Mammary epithelial cell (primary cell): ENCODE measurements at regions not wholly inside any gene's neighbourhood (a gene's known extent, or its start where the extent isn't known, plus 50 kb on each side); places are given as distances from the start of the nearest gene placed in this dataset.

Experiments used
- EZH2 ChIP-seq: IDR thresholded peaks from 2 replicates; pipeline ENCODE4 v1.6.1; 2012; ENCODE audit warnings: low read length, inconsistent platforms, borderline replicate concordance
- TF ChIP-seq, protein P1 (sequence below), 2 donors: IDR thresholded peaks in 1 of 2; conservative IDR thresholded peaks in 1 of 2; 2 replicates each; pipeline ENCODE4 v1.5.1; 2011 to 2012; ENCODE audit warnings: inconsistent platforms in 2 of 2, low read length in 2 of 2, mild to moderate bottlenecking in 2 of 2, control low read depth in 1 of 2, low read depth in 1 of 2; ENCODE audit not compliant: insufficient read depth in 1 of 2; ENCODE audit errors: extremely low read depth in 1 of 2

DNA sequence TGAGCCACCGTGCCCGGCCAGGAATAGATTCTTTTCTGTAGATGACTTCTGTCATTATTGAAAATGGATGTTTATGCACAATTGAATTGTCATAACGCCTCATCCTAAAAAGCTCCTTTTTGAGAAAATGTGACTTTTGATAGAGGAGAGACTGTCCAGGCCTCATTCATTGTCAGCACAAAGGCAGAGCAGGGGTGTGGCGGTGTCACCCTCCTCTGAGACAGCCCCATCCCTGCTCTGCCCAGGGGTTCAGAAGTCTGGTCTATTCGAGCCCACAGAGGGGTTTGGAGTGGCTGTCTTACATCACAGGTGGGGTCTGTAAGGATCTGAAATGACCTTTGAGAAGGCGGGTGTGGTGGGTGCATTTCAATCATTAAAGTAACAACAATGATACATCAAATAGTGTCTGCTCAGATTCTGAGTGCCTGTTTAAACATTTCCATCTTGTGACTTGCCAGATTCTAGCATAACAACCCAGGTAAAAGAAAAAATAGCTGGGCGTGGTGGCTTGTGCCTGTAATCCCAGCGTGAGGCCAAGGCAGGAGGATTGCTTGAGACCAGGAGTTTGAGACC lies 161.0 kb downstream of the SEC14L1 start:
- TF ChIP-seq, protein P1, sequence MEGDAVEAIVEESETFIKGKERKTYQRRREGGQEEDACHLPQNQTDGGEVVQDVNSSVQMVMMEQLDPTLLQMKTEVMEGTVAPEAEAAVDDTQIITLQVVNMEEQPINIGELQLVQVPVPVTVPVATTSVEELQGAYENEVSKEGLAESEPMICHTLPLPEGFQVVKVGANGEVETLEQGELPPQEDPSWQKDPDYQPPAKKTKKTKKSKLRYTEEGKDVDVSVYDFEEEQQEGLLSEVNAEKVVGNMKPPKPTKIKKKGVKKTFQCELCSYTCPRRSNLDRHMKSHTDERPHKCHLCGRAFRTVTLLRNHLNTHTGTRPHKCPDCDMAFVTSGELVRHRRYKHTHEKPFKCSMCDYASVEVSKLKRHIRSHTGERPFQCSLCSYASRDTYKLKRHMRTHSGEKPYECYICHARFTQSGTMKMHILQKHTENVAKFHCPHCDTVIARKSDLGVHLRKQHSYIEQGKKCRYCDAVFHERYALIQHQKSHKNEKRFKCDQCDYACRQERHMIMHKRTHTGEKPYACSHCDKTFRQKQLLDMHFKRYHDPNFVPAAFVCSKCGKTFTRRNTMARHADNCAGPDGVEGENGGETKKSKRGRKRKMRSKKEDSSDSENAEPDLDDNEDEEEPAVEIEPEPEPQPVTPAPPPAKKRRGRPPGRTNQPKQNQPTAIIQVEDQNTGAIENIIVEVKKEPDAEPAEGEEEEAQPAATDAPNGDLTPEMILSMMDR (conservative IDR thresholded peaks at IDR 0.05 in 1 of 2, IDR thresholded peaks at IDR 0.05 in 1 of 2; ENCODE audit: extremely low read depth in 1 of 2, insufficient read depth in 1 of 2, low read depth in 1 of 2, low read length in 2 of 2), result no peak
- no peak for TF ChIP-seq EZH2
